ENCODE measurements at regions not wholly inside any gene's neighbourhood (a gene's known extent, or its start where the extent isn't known, plus 50 kb on each side); places are given as distances from the start of the nearest gene placed in this dataset.

DNA sequence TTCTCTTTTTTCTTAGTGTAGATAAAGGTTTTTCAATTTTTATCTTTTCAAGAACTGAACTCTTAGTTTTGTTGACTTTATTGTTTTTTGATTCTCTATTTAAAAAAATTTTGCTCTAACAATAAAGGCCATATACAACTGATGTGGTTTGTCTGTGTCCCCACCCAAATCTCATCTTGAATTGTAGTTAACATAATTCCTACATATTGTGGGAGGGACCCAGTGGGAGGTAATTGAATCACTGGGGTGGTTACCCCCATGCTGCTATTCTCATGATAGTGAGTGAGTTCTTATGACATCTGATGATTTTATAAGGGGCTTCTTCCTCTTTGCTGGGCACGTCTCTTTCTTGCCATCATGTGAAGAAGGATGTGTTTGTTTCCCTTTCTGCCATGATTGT is 199.8 kb downstream of the DHX35 start:
- FAIRE-seq, result no peak

DNA sequence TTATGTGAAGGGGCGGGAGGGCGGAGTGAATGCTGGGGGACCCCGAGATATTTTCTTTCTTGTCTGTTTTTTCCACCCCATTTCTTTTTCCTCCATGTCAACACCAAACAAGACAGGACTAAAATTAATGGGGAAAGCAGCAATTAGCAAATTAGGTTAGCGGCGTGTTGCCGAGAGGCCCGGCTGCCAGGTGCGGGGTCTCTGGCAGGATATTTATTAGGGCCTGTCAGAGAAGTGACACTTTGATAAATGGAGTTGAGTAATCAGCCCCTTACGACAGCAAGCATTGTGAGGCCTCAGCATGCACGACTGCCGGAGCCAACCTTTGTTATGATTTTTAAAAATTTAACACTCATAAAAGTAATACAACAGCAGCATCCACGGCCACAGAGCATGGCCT is 193.8 kb downstream of the DHX35 start:
- FAIRE-seq, result no peak

DNA sequence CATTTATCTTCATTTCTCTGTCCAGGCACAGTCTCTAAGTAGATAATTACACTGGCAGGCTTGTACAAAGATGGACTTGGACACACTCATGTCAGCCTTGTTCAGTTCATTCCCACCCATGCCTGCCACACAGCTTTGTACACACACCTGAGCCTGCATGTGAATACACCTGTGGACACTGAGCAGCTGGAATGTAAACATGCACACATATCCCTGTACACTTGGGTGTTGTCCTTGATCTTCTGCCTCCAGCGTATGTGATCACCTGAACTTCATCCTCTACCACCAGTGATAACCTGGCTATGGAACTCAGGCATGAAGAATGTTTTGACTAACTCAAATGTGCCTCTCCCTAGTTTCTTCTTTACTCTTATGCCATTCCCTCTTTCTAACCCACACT is 190.6 kb downstream of the DHX35 start:
- no peak for FAIRE-seq

DNA sequence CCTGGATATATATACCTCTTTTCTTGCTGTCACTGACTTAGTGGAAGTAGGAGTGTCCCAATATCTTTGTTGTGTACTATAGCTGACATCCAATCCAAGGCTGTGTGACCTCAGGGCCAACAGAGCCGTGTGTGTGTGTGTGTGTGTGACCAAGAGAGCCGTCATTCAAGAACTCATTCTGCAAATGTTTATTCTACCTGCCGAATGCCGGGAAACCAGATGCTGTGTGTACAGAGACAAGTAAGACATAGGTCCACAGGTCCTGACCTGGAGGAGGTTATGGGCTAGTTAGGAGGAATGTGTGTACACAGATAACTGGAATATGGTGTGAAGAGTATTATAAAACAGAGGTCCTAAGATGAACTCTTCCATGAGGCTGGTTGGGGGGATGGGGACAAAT is 190.0 kb downstream of the DHX35 start:
- FAIRE-seq, result no peak

DNA sequence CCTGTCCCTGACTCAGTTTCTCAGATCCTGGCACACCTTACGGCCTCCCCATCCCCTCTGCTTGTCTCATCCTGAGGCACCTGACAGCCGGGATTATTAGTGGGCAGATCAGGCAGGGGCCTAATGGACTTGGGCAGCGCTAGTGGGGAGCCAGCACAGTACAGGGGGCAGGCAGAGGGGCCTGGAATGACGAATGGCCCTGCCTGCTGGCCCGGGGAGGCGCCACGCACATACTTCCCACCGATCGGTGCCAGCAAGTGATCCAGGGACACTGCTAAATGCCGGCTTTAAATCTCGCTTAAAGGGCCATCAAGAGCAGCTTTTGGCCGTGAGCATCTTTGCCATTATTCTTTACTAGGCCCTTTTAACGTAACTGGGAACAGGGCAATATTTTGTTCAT is 188.4 kb downstream of the DHX35 start:
- no peak for FAIRE-seq

- no peak for FAIRE-seq
Measured at GRCh38 chr20:39146394-39146793, 184.2 kb downstream of the DHX35 start.

- FAIRE-seq, result no peak
Measured at GRCh38 chr20:39145921-39146320, 183.8 kb downstream of the DHX35 start.

DNA sequence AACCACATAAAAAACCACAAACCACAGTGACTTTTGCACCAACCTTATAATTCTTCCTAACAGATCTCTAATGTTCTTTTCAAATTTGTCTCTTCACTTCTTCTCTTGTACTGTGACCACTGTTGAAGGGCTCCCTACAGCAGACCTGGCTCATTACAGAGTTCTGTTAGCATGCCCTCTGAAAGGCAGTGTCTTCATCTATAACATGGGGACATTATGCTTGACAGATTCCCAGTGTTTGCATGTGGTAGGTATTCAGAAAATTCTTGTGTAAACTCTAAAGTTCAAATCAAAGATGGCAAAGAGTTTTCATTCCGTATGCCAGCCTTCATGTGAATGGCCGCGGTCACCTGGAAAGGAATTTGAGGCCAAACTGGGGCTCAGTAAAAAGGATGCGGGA is 182.6 kb downstream of the DHX35 start:
- FAIRE-seq, result no peak

DNA sequence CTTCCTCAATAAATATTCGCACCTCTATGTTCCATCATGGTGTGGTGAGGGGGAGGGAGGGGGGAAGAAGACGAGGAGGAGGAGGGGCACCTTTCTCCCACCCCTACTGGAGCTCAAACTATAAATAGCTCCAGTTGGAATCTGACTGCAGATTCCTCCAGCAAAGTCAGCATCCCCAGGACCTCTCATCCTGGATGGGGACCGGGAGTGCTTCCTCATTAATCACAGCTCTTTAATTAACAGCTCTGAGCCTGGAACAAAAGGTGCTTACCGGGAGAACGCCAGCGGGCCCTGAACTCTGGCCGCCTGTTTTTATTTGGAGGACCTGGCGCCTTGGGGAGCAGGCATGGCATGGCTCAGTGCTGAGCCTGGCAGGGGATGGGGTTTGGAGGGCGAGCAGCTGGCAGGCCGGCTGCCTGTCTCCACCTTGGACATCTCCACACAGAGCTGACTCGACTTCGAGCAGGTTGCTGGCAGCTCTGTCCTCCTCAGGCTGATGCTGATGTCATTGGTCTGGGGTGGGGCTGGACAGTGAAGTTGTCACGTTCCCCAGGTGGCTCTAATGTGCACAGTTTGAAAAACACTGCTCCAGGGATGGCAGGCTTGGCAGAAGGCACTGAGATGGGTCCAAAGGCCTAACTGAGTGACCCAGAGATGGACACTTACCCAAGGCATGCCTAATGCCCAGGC is 180.4 kb downstream of the DHX35 start:
- FAIRE-seq, result no peak

GRCh38 chr20:39137299-39137698 is 175.2 kb downstream of the DHX35 start:
- FAIRE-seq, result no peak

GRCh38 chr20:39136798-39137197 is 174.7 kb downstream of the DHX35 start:
- FAIRE-seq, result no peak

GRCh38 chr20:39135885-39136544 is 173.9 kb downstream of the DHX35 start:
- FAIRE-seq, result no peak

GRCh38 chr20:39133201-39133600 is 171.1 kb downstream of the DHX35 start:
- no peak for FAIRE-seq

DNA sequence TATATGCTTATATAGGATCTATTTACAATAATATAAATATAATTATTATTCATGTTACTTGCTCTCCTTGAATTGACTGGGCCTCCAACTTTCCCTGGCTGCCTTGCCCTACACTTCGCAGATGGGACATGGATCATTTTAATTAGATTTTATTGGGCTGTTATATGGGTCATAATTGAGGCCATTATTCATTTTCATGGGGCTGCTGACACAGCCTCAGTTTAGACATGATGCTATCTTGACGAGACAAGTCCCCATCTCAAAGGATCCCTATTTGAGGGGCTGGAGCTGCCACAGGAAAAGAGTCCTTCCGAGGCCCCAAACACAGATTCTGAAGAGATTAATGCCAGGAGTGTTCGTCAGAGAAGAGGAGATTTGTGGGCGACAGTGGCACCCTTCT is 170.4 kb downstream of the DHX35 start:
- FAIRE-seq, result no peak

DNA sequence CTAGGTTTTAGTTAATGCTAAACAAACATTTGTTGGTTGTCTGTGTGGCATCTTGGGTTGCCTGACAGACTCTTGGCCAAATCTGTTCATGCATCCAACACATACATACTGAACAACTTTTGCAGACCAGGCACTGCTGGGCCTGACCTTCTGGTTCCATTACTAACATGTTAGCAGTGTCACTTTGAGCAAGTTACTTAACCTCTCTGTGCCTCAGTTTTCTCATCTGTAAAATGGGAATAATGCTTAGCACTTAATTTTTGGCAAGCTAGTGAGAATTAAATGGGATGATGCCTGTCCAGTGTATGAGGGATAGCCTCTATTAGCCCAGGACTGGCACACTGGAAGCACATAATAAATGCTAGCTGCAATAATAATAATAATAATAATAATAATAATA is 169.9 kb downstream of the DHX35 start:
- no peak for FAIRE-seq

- no peak for FAIRE-seq
Measured at GRCh38 chr20:39130627-39131026, 168.5 kb downstream of the DHX35 start.

DNA sequence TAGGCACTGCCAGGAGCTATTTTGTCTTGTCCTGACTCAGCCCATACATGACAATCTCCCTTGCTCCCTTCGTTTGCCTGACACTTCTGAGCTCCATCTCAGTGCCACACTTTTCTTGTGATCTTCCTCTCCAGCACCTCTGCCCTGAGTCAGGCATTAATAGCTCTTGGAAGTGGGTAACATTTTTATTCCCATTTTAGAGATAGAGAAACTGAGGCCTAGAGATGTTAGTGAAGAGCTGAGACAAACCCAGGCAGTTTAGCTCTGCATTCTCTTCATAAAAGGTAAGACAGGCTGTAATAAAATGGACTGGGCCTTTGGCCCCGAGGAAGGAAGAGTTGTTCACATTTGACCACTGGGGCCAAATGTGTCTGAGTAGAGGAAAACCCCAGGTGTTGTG is 167.4 kb downstream of the DHX35 start:
- FAIRE-seq, result no peak

DNA sequence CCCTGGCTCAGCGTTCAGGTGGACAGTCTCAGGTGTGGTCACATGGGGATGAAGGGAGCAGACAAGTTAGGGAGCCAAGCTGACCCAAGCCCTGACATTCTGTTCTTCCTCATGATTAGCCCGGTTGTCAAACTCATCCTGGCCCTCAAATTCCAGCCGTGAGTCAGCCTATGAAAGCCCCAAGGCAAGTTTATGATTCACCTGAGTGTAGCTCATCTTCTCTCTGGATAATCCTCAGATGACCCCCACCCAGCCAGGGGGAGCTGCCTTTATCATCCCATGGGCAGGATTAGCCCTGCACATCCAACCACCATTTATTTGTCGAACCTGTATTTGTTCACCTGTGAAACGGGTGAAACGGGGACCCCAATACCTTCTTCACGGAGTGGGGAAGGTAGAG is 161.9 kb downstream of the DHX35 start:
- no peak for FAIRE-seq

- no peak for FAIRE-seq
Measured at GRCh38 chr20:39123185-39123557, 161.0 kb downstream of the DHX35 start.

GRCh38 chr20:39117491-39117890 is 155.3 kb downstream of the DHX35 start:
- no peak for FAIRE-seq

DNA sequence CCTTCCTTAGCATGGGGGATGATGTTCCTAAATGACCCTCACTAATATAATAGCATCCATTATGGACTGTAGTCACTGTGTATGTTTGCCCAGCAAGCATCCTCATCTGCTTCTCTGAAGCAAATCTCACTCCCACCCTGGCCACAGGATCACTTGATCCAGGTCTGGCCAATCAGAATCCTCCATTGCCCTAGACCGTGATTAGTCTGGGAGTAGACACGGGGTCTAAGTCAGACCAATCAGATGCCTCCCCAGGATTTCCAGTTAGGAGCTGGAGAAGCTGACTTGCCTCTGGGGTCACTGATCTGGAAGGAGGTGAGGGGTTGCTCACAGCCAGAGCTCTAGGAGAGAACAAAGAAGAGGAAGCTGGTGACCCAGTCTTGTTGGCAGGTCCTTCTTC is 153.9 kb downstream of the DHX35 start:
- FAIRE-seq, result no peak

DNA sequence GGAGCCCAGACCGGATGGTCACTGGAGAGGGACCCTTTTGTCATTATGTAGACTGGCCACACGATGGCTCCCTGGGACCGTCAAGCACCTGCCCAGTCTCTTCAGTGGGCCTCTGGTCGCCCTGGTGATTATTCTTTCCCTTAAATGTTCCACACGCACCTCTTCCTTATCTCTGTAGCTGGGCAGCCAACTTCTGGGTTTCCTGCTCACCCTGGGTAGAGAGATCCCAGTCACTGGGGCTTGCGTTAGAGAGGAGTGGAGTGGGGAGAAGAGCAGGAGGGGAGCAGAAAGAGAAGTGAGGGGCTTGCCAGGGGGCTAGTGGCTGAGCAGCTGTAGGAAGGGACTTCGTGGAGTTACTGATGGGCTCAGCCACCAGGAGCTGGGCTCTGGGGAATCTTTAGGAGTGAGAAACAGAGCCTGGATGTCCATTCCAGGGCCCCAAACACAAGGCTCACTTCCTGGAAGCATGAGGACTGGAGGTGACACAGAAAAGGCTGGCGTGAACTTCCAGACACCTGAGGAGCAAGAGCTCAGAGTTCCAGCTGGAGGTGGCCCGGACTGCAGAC is 150.1 kb downstream of the DHX35 start:
- FAIRE-seq, result peak; percentile 91

DNA sequence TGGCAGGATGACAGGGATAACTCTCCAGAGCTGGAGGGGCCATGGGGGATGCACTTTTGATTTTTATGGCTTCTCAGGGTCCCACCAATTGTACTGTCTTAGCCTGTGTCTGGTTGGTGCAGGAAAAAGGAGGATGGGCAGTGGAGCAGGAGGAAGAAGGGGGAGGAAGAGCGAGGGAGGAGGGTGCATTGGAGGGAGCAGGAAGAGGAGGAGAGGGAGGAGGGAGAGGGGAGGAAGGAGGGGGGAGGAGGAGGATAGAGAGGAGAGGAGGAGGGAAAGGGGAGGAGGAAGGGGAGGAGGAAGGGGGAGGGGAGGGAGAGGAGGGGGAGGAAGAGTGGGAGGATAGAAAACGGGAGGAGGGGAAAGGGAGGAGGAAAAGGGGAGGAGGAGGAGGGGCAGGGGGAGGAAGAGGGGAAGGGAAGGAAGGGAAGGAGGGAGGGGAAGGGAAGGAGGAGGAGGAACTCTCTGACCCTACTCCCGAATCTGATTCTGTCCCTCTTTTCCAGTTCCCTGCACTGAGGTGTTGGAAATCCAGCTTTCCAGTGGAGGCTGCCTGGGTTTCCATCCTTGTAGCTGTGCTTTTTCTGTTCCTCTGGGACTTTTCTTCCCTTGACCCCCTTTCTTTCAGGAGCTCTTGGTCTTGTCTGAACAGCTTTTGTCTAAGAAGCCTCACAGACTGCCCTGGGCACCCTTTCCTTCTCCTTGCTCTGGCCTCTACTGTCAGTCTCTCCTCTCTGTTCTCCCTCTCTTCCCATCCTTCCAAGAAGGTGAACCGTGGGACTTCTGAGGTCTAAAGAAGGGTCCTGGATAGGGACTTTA is 149.4 kb downstream of the DHX35 start:
- FAIRE-seq, result no peak

GRCh38 chr20:39110819-39111136 is 148.6 kb downstream of the DHX35 start:
- no peak for FAIRE-seq
